Vagina (tissue), 2 donors: ENCODE measurements at regions not wholly inside any gene's neighbourhood (a gene's known extent, or its start where the extent isn't known, plus 50 kb on each side); places are given as distances from the start of the nearest gene placed in this dataset.

ENCODE experiments used
- CTCF ChIP-seq, 3 experiments: fragments of 450-650 bp in 2 of 3; fragments of 200-600 bp in 1 of 3; sonication (generic) in 1 of 3; IDR thresholded peaks; one replicate each; pipeline ENCODE4 v1.5.1; 2017 to 2019; ENCODE audit warnings: antibody characterized with exemption in 3 of 3, mild to moderate bottlenecking in 2 of 3, moderate library complexity in 2 of 3
- POLR2A ChIP-seq, 2 donors: fragments of 450-650 bp; IDR thresholded peaks; one replicate each; pipeline ENCODE4 v1.6.1; 2017; ENCODE audit warnings: antibody characterized with exemption in 2 of 2, mild to moderate bottlenecking in 2 of 2, moderate library complexity in 2 of 2

GRCh38 chr4:23979534-23979933 is 89.7 kb upstream of the PPARGC1A start:
- no peak for TF ChIP-seq CTCF (IDR thresholded peaks at IDR 0.05)
- no peak for TF ChIP-seq POLR2A (IDR thresholded peaks at IDR 0.05)
